Tibial nerve (tissue), 4 donors: ENCODE measurements at regions not wholly inside any gene's neighbourhood (a gene's known extent, or its start where the extent isn't known, plus 50 kb on each side); places are given as distances from the start of the nearest gene placed in this dataset.

Experiments used
- EP300 ChIP-seq, 2 donors: sonication (generic); formaldehyde crosslinking; IDR thresholded peaks; one replicate each; pipeline ENCODE4 v1.6.1; 2017; ENCODE audit warnings: antibody characterized with exemption in 2 of 2, mild to moderate bottlenecking in 1 of 2
- POLR2A ChIP-seq, 2 donors: fragments of 450-650 bp; IDR thresholded peaks; one replicate each; pipeline ENCODE4 v1.6.1; 2017; ENCODE audit warnings: antibody characterized with exemption in 2 of 2, mild to moderate bottlenecking in 2 of 2, moderate library complexity in 2 of 2
- TF ChIP-seq, protein P1 (sequence below), 5 experiments: fragments of 200-600 bp in 3 of 5; fragments of 450-650 bp in 2 of 5; sonication (generic) in 3 of 5; IDR thresholded peaks; one replicate each; pipeline ENCODE4 v1.5.1; 2016 to 2019; ENCODE audit warnings: antibody characterized with exemption in 5 of 5, mild to moderate bottlenecking in 3 of 5, moderate library complexity in 2 of 5

DNA sequence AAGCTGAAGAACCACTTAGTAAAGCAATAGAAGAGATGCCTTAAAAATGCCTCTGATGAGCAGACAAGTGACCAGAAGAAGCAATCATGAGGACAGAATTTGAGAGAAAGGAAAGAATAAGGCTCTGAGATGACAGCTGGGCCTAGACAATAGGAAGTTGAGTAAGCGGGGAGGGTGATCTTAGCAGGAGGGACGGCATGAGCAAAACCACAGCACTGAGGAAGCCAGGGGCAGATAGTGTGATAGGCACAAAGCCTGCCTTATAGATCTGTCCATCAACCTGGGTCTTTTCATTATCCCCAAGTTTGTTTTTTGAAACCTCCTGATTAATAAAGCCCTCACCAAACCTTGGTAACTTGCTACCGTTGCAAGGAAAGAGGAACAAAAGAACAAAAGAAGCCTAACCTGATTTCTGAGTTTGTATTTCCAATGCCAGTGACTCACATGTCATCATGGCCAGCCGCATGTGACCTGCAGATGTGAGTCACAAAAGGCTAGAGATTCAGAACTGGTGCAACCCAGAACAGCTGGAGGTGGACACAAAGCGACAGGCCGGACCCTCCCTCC is 55.7 kb upstream of the PPARGC1A start:
- TF ChIP-seq, protein P1, sequence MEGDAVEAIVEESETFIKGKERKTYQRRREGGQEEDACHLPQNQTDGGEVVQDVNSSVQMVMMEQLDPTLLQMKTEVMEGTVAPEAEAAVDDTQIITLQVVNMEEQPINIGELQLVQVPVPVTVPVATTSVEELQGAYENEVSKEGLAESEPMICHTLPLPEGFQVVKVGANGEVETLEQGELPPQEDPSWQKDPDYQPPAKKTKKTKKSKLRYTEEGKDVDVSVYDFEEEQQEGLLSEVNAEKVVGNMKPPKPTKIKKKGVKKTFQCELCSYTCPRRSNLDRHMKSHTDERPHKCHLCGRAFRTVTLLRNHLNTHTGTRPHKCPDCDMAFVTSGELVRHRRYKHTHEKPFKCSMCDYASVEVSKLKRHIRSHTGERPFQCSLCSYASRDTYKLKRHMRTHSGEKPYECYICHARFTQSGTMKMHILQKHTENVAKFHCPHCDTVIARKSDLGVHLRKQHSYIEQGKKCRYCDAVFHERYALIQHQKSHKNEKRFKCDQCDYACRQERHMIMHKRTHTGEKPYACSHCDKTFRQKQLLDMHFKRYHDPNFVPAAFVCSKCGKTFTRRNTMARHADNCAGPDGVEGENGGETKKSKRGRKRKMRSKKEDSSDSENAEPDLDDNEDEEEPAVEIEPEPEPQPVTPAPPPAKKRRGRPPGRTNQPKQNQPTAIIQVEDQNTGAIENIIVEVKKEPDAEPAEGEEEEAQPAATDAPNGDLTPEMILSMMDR (IDR thresholded peaks at IDR 0.05): no peak
- no peak for TF ChIP-seq POLR2A (IDR thresholded peaks at IDR 0.05)
- TF ChIP-seq EP300 (IDR thresholded peaks at IDR 0.05): no peak
